HEK293 (cell line): ENCODE measurements at regions not wholly inside any gene's neighbourhood (a gene's known extent, or its start where the extent isn't known, plus 50 kb on each side); places are given as distances from the start of the nearest gene placed in this dataset.

Experiments
- KLF10 ChIP-seq: fragments of 450-650 bp; IDR thresholded peaks from 2 replicates; pipeline ENCODE4 v1.5.1; 2018; ENCODE audit warnings: missing biosample characterization, mild to moderate bottlenecking, missing genetic modification characterization
- ZNF138 ChIP-seq: fragments of 450-650 bp; formaldehyde crosslinking; IDR thresholded peaks from 2 replicates; pipeline ENCODE4 v1.5.1; 2016; ENCODE audit warnings: missing biosample characterization, missing genetic modification characterization, borderline replicate concordance
- ZNF211 ChIP-seq: fragments of 450-650 bp; formaldehyde crosslinking; IDR thresholded peaks from 2 replicates; pipeline ENCODE4 v1.5.1; 2016; ENCODE audit warnings: low read depth, missing biosample characterization, missing genetic modification characterization
- ZNF311 ChIP-seq: fragments of 450-650 bp; formaldehyde crosslinking; IDR thresholded peaks from 2 replicates; pipeline ENCODE4 v1.5.1; 2017; ENCODE audit warnings: missing biosample characterization, missing genetic modification characterization, borderline replicate concordance
- ZNF366 ChIP-seq: fragments of 450-650 bp; formaldehyde crosslinking; conservative IDR thresholded peaks from 2 replicates; pipeline ENCODE4 v1.5.1; 2016; ENCODE audit warnings: missing biosample characterization, missing genetic modification characterization
- ZNF391 ChIP-seq: fragments of 450-650 bp; formaldehyde crosslinking; IDR thresholded peaks from 2 replicates; pipeline ENCODE4 v1.5.1; 2016; ENCODE audit warnings: low read depth, missing biosample characterization, missing genetic modification characterization, borderline replicate concordance
- ZNF404 ChIP-seq: fragments of 450-650 bp; formaldehyde crosslinking; IDR thresholded peaks from 2 replicates; pipeline ENCODE4 v1.5.1; 2017; ENCODE audit warnings: missing biosample characterization, missing genetic modification characterization
- ZNF514 ChIP-seq: fragments of 450-650 bp; formaldehyde crosslinking; IDR thresholded peaks from 2 replicates; pipeline ENCODE4 v1.5.1; 2016; ENCODE audit warnings: missing biosample characterization, missing genetic modification characterization
- TF ChIP-seq, protein P1 (sequence below): fragments of 450-650 bp; formaldehyde crosslinking; IDR thresholded peaks from 2 replicates; pipeline ENCODE4 v1.5.1; 2016; ENCODE audit warnings: missing biosample characterization, missing genetic modification characterization
- TF ChIP-seq, protein P2 (sequence below): fragments of 450-650 bp; formaldehyde crosslinking; IDR thresholded peaks from 2 replicates; pipeline ENCODE4 v1.5.1; 2016; ENCODE audit warnings: missing biosample characterization, missing genetic modification characterization
- TF ChIP-seq, protein P3 (sequence below): fragments of 450-650 bp; formaldehyde crosslinking; IDR thresholded peaks from 2 replicates; pipeline ENCODE4 v1.5.1; 2016; ENCODE audit warnings: missing biosample characterization, missing genetic modification characterization

DNA sequence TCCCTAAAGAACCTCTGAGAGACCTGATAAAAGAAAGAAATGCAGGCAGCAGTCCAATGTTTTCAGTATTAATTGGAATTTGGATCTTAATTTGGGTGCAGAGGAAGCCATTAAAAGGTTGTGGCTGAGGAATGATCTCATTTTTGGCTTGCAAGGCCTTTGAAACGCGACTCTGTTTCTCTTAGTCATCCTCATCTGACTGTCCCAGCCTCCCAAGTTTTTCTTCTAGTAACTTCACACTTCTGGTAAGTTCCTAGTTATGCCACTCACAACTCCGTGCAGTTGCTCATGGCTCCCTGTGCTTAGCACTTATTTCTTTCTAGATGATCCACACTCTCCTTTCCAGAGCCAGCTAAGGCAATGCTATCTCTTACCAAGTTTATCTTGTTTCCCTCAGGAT is 147.4 kb upstream of the USP24 start:
- TF ChIP-seq, protein P1, sequence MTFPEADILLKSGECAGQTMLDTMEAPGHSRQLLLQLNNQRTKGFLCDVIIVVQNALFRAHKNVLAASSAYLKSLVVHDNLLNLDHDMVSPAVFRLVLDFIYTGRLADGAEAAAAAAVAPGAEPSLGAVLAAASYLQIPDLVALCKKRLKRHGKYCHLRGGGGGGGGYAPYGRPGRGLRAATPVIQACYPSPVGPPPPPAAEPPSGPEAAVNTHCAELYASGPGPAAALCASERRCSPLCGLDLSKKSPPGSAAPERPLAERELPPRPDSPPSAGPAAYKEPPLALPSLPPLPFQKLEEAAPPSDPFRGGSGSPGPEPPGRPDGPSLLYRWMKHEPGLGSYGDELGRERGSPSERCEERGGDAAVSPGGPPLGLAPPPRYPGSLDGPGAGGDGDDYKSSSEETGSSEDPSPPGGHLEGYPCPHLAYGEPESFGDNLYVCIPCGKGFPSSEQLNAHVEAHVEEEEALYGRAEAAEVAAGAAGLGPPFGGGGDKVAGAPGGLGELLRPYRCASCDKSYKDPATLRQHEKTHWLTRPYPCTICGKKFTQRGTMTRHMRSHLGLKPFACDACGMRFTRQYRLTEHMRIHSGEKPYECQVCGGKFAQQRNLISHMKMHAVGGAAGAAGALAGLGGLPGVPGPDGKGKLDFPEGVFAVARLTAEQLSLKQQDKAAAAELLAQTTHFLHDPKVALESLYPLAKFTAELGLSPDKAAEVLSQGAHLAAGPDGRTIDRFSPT (tag by site-specific recombination), result no peak
- TF ChIP-seq ZNF311 (tag by site-specific recombination) (no peak), ZNF514 (tag by site-specific recombination) (no peak), ZNF138 (tag by site-specific recombination) (no peak), ZNF404 (tag by site-specific recombination) (no peak), ZNF366 (tag by site-specific recombination) (no peak), KLF10 (no peak), ZNF211 (tag by site-specific recombination) (no peak), ZNF391 (no peak)
- TF ChIP-seq, protein P2, sequence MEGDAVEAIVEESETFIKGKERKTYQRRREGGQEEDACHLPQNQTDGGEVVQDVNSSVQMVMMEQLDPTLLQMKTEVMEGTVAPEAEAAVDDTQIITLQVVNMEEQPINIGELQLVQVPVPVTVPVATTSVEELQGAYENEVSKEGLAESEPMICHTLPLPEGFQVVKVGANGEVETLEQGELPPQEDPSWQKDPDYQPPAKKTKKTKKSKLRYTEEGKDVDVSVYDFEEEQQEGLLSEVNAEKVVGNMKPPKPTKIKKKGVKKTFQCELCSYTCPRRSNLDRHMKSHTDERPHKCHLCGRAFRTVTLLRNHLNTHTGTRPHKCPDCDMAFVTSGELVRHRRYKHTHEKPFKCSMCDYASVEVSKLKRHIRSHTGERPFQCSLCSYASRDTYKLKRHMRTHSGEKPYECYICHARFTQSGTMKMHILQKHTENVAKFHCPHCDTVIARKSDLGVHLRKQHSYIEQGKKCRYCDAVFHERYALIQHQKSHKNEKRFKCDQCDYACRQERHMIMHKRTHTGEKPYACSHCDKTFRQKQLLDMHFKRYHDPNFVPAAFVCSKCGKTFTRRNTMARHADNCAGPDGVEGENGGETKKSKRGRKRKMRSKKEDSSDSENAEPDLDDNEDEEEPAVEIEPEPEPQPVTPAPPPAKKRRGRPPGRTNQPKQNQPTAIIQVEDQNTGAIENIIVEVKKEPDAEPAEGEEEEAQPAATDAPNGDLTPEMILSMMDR (tag by site-specific recombination), result no peak
- TF ChIP-seq, protein P3, sequence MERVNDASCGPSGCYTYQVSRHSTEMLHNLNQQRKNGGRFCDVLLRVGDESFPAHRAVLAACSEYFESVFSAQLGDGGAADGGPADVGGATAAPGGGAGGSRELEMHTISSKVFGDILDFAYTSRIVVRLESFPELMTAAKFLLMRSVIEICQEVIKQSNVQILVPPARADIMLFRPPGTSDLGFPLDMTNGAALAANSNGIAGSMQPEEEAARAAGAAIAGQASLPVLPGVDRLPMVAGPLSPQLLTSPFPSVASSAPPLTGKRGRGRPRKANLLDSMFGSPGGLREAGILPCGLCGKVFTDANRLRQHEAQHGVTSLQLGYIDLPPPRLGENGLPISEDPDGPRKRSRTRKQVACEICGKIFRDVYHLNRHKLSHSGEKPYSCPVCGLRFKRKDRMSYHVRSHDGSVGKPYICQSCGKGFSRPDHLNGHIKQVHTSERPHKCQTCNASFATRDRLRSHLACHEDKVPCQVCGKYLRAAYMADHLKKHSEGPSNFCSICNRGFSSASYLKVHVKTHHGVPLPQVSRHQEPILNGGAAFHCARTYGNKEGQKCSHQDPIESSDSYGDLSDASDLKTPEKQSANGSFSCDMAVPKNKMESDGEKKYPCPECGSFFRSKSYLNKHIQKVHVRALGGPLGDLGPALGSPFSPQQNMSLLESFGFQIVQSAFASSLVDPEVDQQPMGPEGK (tag by site-specific recombination), result no peak
